Spleen (tissue), 7 donors: ENCODE measurements at regions not wholly inside any gene's neighbourhood (a gene's known extent, or its start where the extent isn't known, plus 50 kb on each side); places are given as distances from the start of the nearest gene placed in this dataset.

Source experiments
- CTCF ChIP-seq, 11 experiments: fragments of 200-600 bp in 7 of 11; fragments of 450-650 bp in 4 of 11; sonication (generic) in 4 of 11; IDR thresholded peaks in 8 of 11; conservative IDR thresholded peaks in 3 of 11; 1 replicate in 7 of 11; 2 replicates in 4 of 11; pipeline versions ENCODE4 v1.4.0 to v1.8.0; 2016 to 2021; ENCODE audit warnings: antibody characterized with exemption in 11 of 11, inconsistent platforms in 4 of 11, mild to moderate bottlenecking in 1 of 11
- POLR2A ChIP-seq, 3 donors: fragments of 450-650 bp; IDR thresholded peaks; one replicate each; pipeline ENCODE4 v1.5.1; 2017; ENCODE audit warnings: antibody characterized with exemption in 3 of 3, mild to moderate bottlenecking in 1 of 3
- POLR2AphosphoS5 ChIP-seq, 3 donors: sonication (generic); formaldehyde crosslinking; IDR thresholded peaks; one replicate each; pipeline ENCODE4 v1.5.1; 2017; ENCODE audit warnings: antibody characterized with exemption in 3 of 3
- donor health status: DM: no; HTN: no; CAD: no; lungs with moderate emphysema.
- donor health status: DM: no; HTN: no; CAD: no.
- donor health status: DM: no; HTN: no; CAD: no.

DNA sequence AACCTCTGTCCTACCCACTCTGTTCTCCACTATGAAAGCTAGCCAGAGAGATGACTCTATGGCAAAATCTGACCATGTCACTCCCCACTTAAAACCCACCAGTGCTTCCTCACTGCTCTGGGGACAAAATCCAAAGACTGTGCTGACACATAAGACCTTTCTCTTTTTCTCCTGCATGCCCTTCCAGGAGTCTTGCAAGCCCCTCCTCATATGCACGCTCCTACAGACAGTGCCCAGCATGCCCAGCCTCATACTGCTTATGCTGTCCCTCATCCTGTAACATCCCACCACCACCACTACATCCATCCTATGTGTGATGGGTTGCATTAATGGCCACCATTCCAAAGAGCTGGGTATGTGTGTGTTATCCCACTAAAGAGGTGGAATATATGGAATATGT is 118.3 kb downstream of the BUD13 start:
- TF ChIP-seq CTCF (IDR thresholded peaks at IDR 0.05 in 8 of 11, conservative IDR thresholded peaks at IDR 0.05 in 3 of 11) (no peak), POLR2A (IDR thresholded peaks at IDR 0.05) (no peak), POLR2AphosphoS5 (IDR thresholded peaks at IDR 0.05) (no peak)
